CD4-positive, alpha-beta T cell (primary cell): ENCODE measurements at regions not wholly inside any gene's neighbourhood (a gene's known extent, or its start where the extent isn't known, plus 50 kb on each side); places are given as distances from the start of the nearest gene placed in this dataset.
"Not testable (repeated sequence)": the region's sequence is repeated elsewhere in the genome, so short reads cannot be mapped to it uniquely, and the experiment has no call there.

Source experiments
- ATAC-seq: fragments of 200-7000 bp; cut with Tn5 transposase; one replicate; pipeline ENCODE4 v1.10.0; 2022; ENCODE audit warnings: mild to moderate bottlenecking; ENCODE audit not compliant: poor library complexity
- CTCF ChIA-PET: fragments of 350-600 bp; sonication (Branson Sonifier 250); formaldehyde crosslinking; loops from one replicate; lab custom pipeline; 2021; ENCODE audit warnings: antibody characterized with exemption, inconsistent platforms; lab: Charles Lee
- POLR2A ChIA-PET: fragments of 350-600 bp; sonication (Branson Sonifier 250); formaldehyde crosslinking; loops from one replicate; lab custom pipeline; 2021; ENCODE audit warnings: antibody characterized with exemption, inconsistent platforms; lab: Charles Lee
- DNase-seq, 14 experiments: peaks; one replicate each; pipeline ENCODE4 v3.0.0-alpha.2; 2013 to 2020; ENCODE audit warnings: mixed read lengths in 2 of 14
- H3K27ac ChIP-seq, 2 donors: one replicate each; pipeline versions ENCODE4 v1.5.1 to v1.7.0; 2013; ENCODE audit warnings: low read length in 2 of 2, low read depth in 1 of 2, mild to moderate bottlenecking in 1 of 2
- H3K27me3 ChIP-seq, 2 experiments: 1 replicate in 1 of 2; 2 replicates in 1 of 2; pipeline versions ENCODE4 v1.6.1 to v1.7.0; 2013; ENCODE audit warnings: low read length in 2 of 2, control low read depth in 1 of 2, mild to moderate bottlenecking in 1 of 2, moderate library complexity in 1 of 2; ENCODE audit not compliant: insufficient read depth in 2 of 2, control insufficient read depth in 1 of 2
- H3K36me3 ChIP-seq: one replicate; pipeline ENCODE4 v1.6.1; 2013; ENCODE audit warnings: low read length, control low read depth; ENCODE audit not compliant: insufficient read depth
- H3K4me1 ChIP-seq: one replicate; pipeline ENCODE4 v1.6.1; 2013; ENCODE audit warnings: low read length, control low read depth; ENCODE audit not compliant: insufficient read depth
- H3K4me3 ChIP-seq: one replicate; pipeline ENCODE4 v1.5.1; 2013; ENCODE audit warnings: mild to moderate bottlenecking, low read length, moderate library complexity
- H3K9me3 ChIP-seq, 2 experiments: 1 replicate in 1 of 2; 2 replicates in 1 of 2; pipeline versions ENCODE4 v1.6.1 to v1.7.0; 2013; ENCODE audit warnings: low read length in 2 of 2, mild to moderate bottlenecking in 2 of 2, control low read depth in 1 of 2, moderate library complexity in 1 of 2; ENCODE audit not compliant: control insufficient read depth in 1 of 2, insufficient read depth in 1 of 2
- H3K27ac Mint-ChIP-seq: one replicate; pipeline ENCODE4 v1.8.0; 2020; ENCODE audit warnings: mixed read lengths
- H3K27me3 Mint-ChIP-seq: one replicate; pipeline ENCODE4 v1.8.0; 2021; ENCODE audit warnings: mixed read lengths
- H3K36me3 Mint-ChIP-seq: one replicate; pipeline ENCODE4 v1.8.0; 2021; ENCODE audit warnings: low read depth, mixed read lengths
- H3K4me1 Mint-ChIP-seq: one replicate; pipeline ENCODE4 v1.8.0; 2021; ENCODE audit warnings: low read depth, mixed read lengths
- H3K4me3 Mint-ChIP-seq: one replicate; pipeline ENCODE4 v1.8.0; 2020; ENCODE audit warnings: mild to moderate bottlenecking, mixed read lengths
- H3K9me3 Mint-ChIP-seq: one replicate; pipeline ENCODE4 v1.8.0; 2020; ENCODE audit warnings: mixed read lengths
- CTCF ChIP-seq: fragments of 200-600 bp; IDR thresholded peaks from one replicate; pipeline ENCODE4 v1.8.0; 2022; ENCODE audit warnings: antibody characterized with exemption, mild to moderate bottlenecking
- intact Hi-C, 2 experiments: fragments of 100-400 bp; cut with DNase I in 1 of 2; cut with micrococcal nuclease in 1 of 2; formaldehyde crosslinking; loops; one replicate each; pipeline versions ENCODE4 v1.15.1 to v1.9.0; 2023 to 2025; cut with DNase I, micrococcal nuclease

- Histone ChIP-seq H3K27me3 (no peaks in the 10 kb centered on the region), H3K9me3 (no peaks in the 10 kb centered on the region), H3K27ac (no peak overlapping the region), H3K36me3 (no peaks in the 10 kb centered on the region), H3K4me1 (no peaks in the 10 kb centered on the region), H3K4me3 (no peak overlapping the region)
- DNase-seq (no peak), ATAC-seq (no peak)
- TF ChIP-seq CTCF, result no peak
- ChIA-PET CTCF (no interaction called here), POLR2A (no interaction called here)
- Mint-ChIP-seq H3K9me3 (peaks cover 6% of the 10 kb centered on the region), H3K27ac (no peak overlapping the region), H3K36me3 (no peaks in the 10 kb centered on the region), H3K27me3 (no peaks in the 10 kb centered on the region), H3K4me1 (no peaks in the 10 kb centered on the region), H3K4me3 (no peak overlapping the region)
- intact Hi-C loops, result no loop called here
These were observed 825.6 kb downstream of the STPG2 start for GRCh38 chr4:97317671-97318070.

- H3K36me3 Mint-ChIP-seq, POLR2A ChIA-PET, intact Hi-C loops: not testable (repeated sequence)
These were observed 817.5 kb downstream of the STPG2 start for GRCh38 chr4:97325751-97326150.

GRCh38 chr4:97330917-97331316, 812.4 kb downstream of the STPG2 start:
- H3K27me3 ChIP-seq, result no peaks in the 10 kb centered on the region
- H3K36me3 ChIP-seq, result no peaks in the 10 kb centered on the region
- H3K9me3 Mint-ChIP-seq, result peaks cover 2% of the 10 kb centered on the region
- no peak overlapping the region for H3K4me3 Mint-ChIP-seq
- no peaks in the 10 kb centered on the region for H3K9me3 ChIP-seq
- intact Hi-C loops, result no loop called here
- no peaks in the 10 kb centered on the region for H3K36me3 Mint-ChIP-seq
- ATAC-seq, result no peak
- TF ChIP-seq CTCF, result no peak
- H3K27ac ChIP-seq, result no peak overlapping the region
- no peak overlapping the region for H3K4me3 ChIP-seq
- no peak for DNase-seq
- ChIA-PET POLR2A (no interaction called here), CTCF (no interaction called here)
- H3K27me3 Mint-ChIP-seq, result no peaks in the 10 kb centered on the region
- no peak overlapping the region for H3K27ac Mint-ChIP-seq
- H3K4me1 Mint-ChIP-seq, result no peaks in the 10 kb centered on the region
- no peaks in the 10 kb centered on the region for H3K4me1 ChIP-seq

More at GRCh38 chr4:97325751-97326150, 817.5 kb downstream of the STPG2 start:
- ATAC-seq, H3K27ac ChIP-seq, H3K27me3 Mint-ChIP-seq, H3K4me3 ChIP-seq, H3K4me1 Mint-ChIP-seq, H3K27me3 ChIP-seq, H3K36me3 ChIP-seq, H3K4me1 ChIP-seq, H3K9me3 Mint-ChIP-seq, H3K9me3 ChIP-seq, H3K27ac Mint-ChIP-seq, H3K4me3 Mint-ChIP-seq, CTCF ChIA-PET: not testable (repeated sequence)
- DNase-seq, result peak in 2 of 14 experiments; percentile 1 to 5

- Mint-ChIP-seq H3K9me3 (peaks cover 15% of the 10 kb centered on the region), H3K27me3 (no peaks in the 10 kb centered on the region)
These were observed 808.9 kb downstream of the STPG2 start for GRCh38 chr4:97334348-97334747.

More at GRCh38 chr4:97334348-97334747, 808.9 kb downstream of the STPG2 start:
- no peak for ATAC-seq
- H3K4me3 ChIP-seq, result no peak overlapping the region
- H3K27ac Mint-ChIP-seq, result no peak overlapping the region
- H3K4me3 Mint-ChIP-seq, result no peak overlapping the region
- no peak for DNase-seq
- no peaks in the 10 kb centered on the region for H3K36me3 ChIP-seq
- peaks cover 0 to 10% of the 10 kb centered on the region in 2 experiments for H3K9me3 ChIP-seq
- H3K36me3 Mint-ChIP-seq, result no peaks in the 10 kb centered on the region
- ChIA-PET POLR2A (no interaction called here), CTCF (no interaction called here)
- no peaks in the 10 kb centered on the region for H3K4me1 Mint-ChIP-seq
- TF ChIP-seq CTCF, result no peak
- no peak overlapping the region for H3K27ac ChIP-seq
- intact Hi-C loops, result no loop called here
- no peaks in the 10 kb centered on the region for H3K4me1 ChIP-seq
- H3K27me3 ChIP-seq, result no peaks in the 10 kb centered on the region
